Omental fat pad (tissue), 3 donors: ENCODE measurements at regions not wholly inside any gene's neighbourhood (a gene's known extent, or its start where the extent isn't known, plus 50 kb on each side); places are given as distances from the start of the nearest gene placed in this dataset.
"Not testable (repeated sequence)": the region's sequence is repeated elsewhere in the genome, so short reads cannot be mapped to it uniquely, and the experiment has no call there.

Experiments
- ATAC-seq: fragments of 150-250 bp; one replicate; pipeline ENCODE4 v1.9.1; 2016; ENCODE audit warnings: mild to moderate bottlenecking, moderate library complexity; ENCODE audit not compliant: low FRiP score
- DNase-seq: peaks from one replicate; pipeline ENCODE4 v3.0.0-alpha.2; 2019; ENCODE audit warnings: low spot score
- TF ChIP-seq, protein P1 (sequence below), 3 donors: fragments of 450-650 bp; IDR thresholded peaks; one replicate each; pipeline ENCODE4 v1.5.1; 2016 to 2017; ENCODE audit warnings: antibody characterized with exemption in 3 of 3, mild to moderate bottlenecking in 3 of 3, moderate library complexity in 2 of 3

DNA sequence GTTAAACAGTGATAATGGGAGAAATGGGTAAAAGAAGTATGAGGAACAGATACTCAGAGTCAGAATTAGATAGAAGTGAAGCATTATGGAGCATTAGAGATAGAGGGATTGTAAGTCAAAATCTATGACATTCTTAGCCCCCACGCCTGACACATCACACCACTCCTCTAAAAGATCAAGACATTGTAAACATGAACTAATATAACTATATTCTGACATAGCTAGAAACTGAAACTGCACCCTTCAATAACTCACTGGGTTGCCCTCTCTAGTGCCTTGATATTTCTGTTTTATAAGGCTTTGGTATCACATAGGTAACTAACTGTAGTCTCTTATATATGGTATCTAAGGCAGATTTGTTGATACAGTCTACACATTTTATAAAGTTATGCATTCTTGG is 684.3 kb upstream of the DPPA4 start:
- TF ChIP-seq, protein P1, sequence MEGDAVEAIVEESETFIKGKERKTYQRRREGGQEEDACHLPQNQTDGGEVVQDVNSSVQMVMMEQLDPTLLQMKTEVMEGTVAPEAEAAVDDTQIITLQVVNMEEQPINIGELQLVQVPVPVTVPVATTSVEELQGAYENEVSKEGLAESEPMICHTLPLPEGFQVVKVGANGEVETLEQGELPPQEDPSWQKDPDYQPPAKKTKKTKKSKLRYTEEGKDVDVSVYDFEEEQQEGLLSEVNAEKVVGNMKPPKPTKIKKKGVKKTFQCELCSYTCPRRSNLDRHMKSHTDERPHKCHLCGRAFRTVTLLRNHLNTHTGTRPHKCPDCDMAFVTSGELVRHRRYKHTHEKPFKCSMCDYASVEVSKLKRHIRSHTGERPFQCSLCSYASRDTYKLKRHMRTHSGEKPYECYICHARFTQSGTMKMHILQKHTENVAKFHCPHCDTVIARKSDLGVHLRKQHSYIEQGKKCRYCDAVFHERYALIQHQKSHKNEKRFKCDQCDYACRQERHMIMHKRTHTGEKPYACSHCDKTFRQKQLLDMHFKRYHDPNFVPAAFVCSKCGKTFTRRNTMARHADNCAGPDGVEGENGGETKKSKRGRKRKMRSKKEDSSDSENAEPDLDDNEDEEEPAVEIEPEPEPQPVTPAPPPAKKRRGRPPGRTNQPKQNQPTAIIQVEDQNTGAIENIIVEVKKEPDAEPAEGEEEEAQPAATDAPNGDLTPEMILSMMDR (IDR thresholded peaks at IDR 0.05) = no peak
- ATAC-seq (no peak), DNase-seq (no peak)

DNA sequence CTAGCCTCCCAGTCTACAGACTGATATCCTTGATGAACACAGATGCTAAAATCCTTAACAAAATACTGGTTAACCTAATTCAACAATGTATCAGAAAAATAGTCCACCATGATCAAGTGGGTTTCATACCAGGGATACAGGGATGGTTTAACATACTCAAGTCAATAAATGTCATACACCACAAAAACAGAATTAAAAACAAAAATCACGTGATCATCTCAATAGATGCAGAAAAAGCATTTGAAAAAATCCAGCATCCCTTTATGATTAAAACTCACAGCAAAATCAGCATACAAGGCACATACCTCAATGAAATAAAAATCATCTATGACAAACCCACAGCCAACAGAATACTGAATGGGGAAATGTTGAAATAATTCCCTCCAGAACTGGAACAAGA is 685.7 kb upstream of the DPPA4 start:
- ATAC-seq, DNase-seq: not testable (repeated sequence)

DNA sequence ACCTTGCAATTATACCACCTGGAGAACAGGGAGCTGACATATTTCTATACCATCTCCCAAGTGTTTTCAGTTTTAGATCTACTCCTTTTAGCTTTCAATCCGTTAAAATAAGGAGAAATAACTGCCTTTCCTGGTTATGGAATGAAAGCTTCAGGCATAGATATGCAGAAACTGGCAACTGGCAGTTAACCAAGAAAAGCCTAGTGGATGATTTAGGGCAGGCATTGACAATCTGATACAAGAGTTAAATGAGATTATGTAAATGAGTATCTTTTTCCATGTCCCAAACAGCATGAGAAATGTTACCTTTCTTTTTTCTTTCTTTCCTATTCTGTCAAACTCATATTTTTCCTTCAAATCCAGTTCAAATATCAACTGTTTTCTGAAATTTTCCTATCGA is 689.1 kb upstream of the DPPA4 start:
- TF ChIP-seq, protein P1 (IDR thresholded peaks at IDR 0.05) = no peak
- DNase-seq (no peak), ATAC-seq (no peak)

DNA sequence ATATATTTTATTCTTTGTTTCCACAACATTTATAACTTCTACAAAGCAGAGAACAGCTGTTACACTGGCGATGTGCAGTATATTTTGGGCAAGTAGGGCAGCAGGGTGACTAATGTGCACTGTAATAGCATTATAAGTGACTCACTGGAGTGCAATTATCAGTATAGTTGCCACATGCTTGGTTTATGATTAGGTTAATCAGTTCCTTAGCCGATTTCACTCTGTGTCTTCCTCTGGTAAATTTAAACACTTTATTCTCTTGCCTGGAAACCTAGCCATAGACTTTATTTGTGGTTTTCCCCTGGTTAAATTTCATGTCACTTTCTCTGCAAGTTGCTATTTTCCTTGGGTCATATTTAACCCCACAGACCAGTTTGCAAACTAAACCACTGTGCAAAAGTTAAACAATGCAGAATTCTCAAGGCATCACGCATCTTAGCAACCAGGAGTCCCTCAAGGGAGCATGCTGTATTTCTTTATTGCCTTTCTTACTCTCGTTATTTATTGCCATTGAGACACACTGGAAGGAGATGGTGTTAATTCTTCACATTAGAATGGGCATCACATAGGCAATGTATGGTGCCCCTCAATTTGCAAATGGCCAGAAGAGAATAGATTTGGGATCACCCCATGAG is 690.2 kb upstream of the DPPA4 start:
- DNase-seq (no peak), ATAC-seq (no peak)
- TF ChIP-seq, protein P1 (IDR thresholded peaks at IDR 0.05) = no peak

DNA sequence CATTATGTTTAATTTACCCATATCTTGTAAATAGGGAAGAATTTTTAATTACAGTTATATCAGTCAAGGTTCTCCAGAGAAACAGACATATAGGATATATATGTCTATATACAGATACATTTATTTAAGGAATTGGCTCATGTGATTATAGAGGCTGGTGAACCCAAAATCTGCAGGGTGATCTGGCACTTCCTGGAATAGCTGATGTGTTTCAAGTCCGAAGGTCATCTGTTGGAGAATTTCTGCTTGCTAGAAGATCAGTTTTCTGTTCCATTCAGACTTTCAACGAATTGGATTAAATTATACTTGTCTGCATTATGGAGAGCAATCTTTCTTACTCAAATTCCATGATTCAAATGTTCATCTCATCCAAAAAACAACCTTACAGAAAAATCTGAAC is 694.6 kb upstream of the DPPA4 start:
- DNase-seq (no peak), ATAC-seq (no peak)
- TF ChIP-seq, protein P1 (IDR thresholded peaks at IDR 0.05) = no peak

DNA sequence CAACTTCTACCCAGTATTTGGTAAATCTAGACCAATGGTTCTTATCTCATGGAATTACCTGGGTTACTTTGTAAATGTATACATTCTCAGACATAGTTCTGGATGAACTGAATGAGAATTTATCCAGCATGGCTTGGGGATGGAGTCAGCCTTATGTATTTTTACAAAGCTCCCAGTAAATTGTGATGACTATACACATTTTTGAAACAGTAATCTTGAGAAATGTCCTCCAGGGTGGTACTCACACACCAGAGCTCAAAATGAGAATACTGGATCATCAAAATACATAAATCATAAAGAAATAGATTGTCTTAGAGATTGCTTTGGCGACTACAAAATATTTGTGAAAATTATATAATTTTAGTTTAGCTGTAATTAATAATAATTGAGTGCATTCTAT is 722.1 kb upstream of the DPPA4 start:
- ATAC-seq (no peak), DNase-seq (no peak)
- TF ChIP-seq, protein P1 (IDR thresholded peaks at IDR 0.05) = no peak

DNA sequence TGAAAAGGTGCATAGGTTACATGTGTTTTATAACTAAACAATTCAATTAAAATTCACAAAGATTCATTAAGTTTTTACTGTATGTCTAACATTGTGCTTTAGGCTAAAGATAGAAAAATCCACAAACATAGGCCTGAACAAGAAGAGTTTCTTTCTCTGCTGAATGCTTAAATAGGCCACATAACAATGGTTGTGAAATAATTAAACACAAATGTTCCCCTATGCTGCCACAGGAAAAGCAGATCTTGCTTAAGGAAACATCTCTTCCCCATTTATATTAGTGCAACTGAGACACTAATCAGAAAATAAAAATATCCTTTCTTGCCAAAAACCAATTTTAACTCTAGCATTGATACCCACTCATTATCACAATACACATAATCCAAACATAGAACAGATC is 725.4 kb upstream of the DPPA4 start:
- DNase-seq = no peak
- no peak for ATAC-seq
- TF ChIP-seq, protein P1 (IDR thresholded peaks at IDR 0.05) = no peak

DNA sequence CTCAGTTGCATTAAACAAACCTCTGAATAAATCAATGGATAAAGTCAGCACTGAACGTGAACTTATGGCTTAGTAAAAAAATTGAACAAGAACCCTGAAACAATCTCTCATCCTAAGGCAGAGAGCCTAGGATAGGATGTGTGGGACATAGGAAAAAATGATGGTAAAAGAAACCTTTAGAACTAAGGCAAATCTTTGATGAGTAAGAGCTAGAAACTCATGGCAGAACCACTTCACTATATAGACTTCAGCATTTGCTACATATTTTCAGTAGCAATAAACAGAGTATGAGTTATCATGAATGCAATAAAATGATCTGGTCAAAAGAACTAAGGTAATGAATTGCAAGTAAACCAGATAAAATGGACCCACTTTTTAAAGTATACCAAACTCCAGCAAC is 725.8 kb upstream of the DPPA4 start:
- no peak for ATAC-seq
- TF ChIP-seq, protein P1 (IDR thresholded peaks at IDR 0.05) = no peak

More for the DNA sequence above, 725.8 kb upstream of the DPPA4 start:
- DNase-seq = no peak
